SK-N-SH treated with all-trans-retinoic acid at 6 μM for 48 hours (cell line): ENCODE measurements at regions not wholly inside any gene's neighbourhood (a gene's known extent, or its start where the extent isn't known, plus 50 kb on each side); places are given as distances from the start of the nearest gene placed in this dataset.
"Not testable (repeated sequence)": the region's sequence is repeated elsewhere in the genome, so short reads cannot be mapped to it uniquely, and the experiment has no call there.

Experiments used
- ATAC-seq: fragments of 200-7000 bp; cut with Tn5 transposase; 3 replicates; pipeline ENCODE4 v1.9.1; 2020; ENCODE audit warnings: mild to moderate bottlenecking, moderate library complexity
- ARNTL ChIP-seq: fragments of 450-650 bp; formaldehyde crosslinking; IDR thresholded peaks from 2 replicates; pipeline ENCODE4 v1.5.0; 2020; ENCODE audit warnings: low read depth, mild to moderate bottlenecking, moderate library complexity, borderline replicate concordance
- BACH2 ChIP-seq: fragments of 250-450 bp; sonication (Bioruptor Pico); IDR thresholded peaks from 2 replicates; pipeline ENCODE4 v1.9.0; 2021; ENCODE audit warnings: mild to moderate bottlenecking, borderline replicate concordance
- CREB5 ChIP-seq: fragments of 250-450 bp; sonication (Bioruptor Pico); IDR thresholded peaks from 2 replicates; pipeline ENCODE4 v1.5.1; 2020; ENCODE audit warnings: low read depth, mild to moderate bottlenecking, moderate library complexity
- CSDC2 ChIP-seq: fragments of 250-450 bp; sonication (Bioruptor Pico); IDR thresholded peaks from 2 replicates; pipeline ENCODE4 v1.5.0; 2020; ENCODE audit warnings: mild to moderate bottlenecking, moderate library complexity
- CSRNP3 ChIP-seq: fragments of 250-450 bp; sonication (Bioruptor Pico); IDR thresholded peaks from 2 replicates; pipeline ENCODE4 v1.5.1; 2021; ENCODE audit warnings: mild to moderate bottlenecking, moderate library complexity
- ESRRG ChIP-seq: fragments of 250-450 bp; sonication (Bioruptor Pico); IDR thresholded peaks from 2 replicates; pipeline ENCODE4 v1.6.1; 2021; ENCODE audit warnings: mild to moderate bottlenecking
- PATZ1 ChIP-seq: fragments of 250-450 bp; sonication (Bioruptor Pico); IDR thresholded peaks from 2 replicates; pipeline ENCODE4 v1.8.0; 2020; ENCODE audit warnings: mild to moderate bottlenecking, moderate library complexity, borderline replicate concordance
- PPARA ChIP-seq: fragments of 250-450 bp; sonication (Bioruptor Pico); IDR thresholded peaks from 2 replicates; pipeline ENCODE4 v1.5.0; 2020; ENCODE audit warnings: mild to moderate bottlenecking, borderline replicate concordance
- TOX ChIP-seq: fragments of 250-450 bp; sonication (Bioruptor Pico); IDR thresholded peaks from 2 replicates; pipeline ENCODE4 v1.8.0; 2021; ENCODE audit warnings: mild to moderate bottlenecking, moderate library complexity, borderline replicate concordance
- TSHZ2 ChIP-seq: fragments of 250-450 bp; sonication (Bioruptor Pico); IDR thresholded peaks from 2 replicates; pipeline ENCODE4 v1.5.0; 2020; ENCODE audit warnings: mild to moderate bottlenecking, moderate library complexity
- ZC3H10 ChIP-seq: fragments of 250-450 bp; sonication (Bioruptor Pico); IDR thresholded peaks from 2 replicates; pipeline ENCODE4 v1.5.1; 2021; ENCODE audit warnings: mild to moderate bottlenecking, moderate library complexity
- ZFP3 ChIP-seq: fragments of 250-450 bp; sonication (Bioruptor Pico); IDR thresholded peaks from 2 replicates; pipeline ENCODE4 v1.5.0; 2020; ENCODE audit warnings: mild to moderate bottlenecking, moderate library complexity
- ZFP30 ChIP-seq: fragments of 450-650 bp; formaldehyde crosslinking; IDR thresholded peaks from 2 replicates; pipeline ENCODE4 v1.5.0; 2022; ENCODE audit warnings: mild to moderate bottlenecking, moderate library complexity
- ZNF70 ChIP-seq: fragments of 450-650 bp; formaldehyde crosslinking; IDR thresholded peaks from 2 replicates; pipeline ENCODE4 v1.5.0; 2020; ENCODE audit warnings: mild to moderate bottlenecking, moderate library complexity

GRCh38 chr10:4150676-4151075 is 365.7 kb upstream of the KLF6 start (continued):
- TF ChIP-seq PATZ1 (CRISPR knock-in tag), result no peak
- no peak for TF ChIP-seq CSRNP3
- no peak for TF ChIP-seq CSDC2 (CRISPR knock-in tag)
- no peak for TF ChIP-seq ZNF70

GRCh38 chr10:4149460-4149859 is 364.5 kb upstream of the KLF6 start:
- ATAC-seq, result not testable (repeated sequence)

- TF ChIP-seq PATZ1 (CRISPR knock-in tag) (no peak), ARNTL (no peak), PPARA (CRISPR knock-in tag) (no peak), CREB5 (CRISPR knock-in tag) (no peak), TOX (CRISPR knock-in tag) (no peak), BACH2 (CRISPR knock-in tag) (no peak), ZFP30 (CRISPR knock-in tag) (no peak), TSHZ2 (no peak), CSDC2 (CRISPR knock-in tag) (no peak), CSRNP3 (no peak), ESRRG (CRISPR knock-in tag) (no peak)
Observed at GRCh38 chr10:4147245-4147644, 362.2 kb upstream of the KLF6 start.

GRCh38 chr10:4144817-4145216 is 359.8 kb upstream of the KLF6 start:
- no peak for TF ChIP-seq ZFP30 (CRISPR knock-in tag)
- TF ChIP-seq PPARA (CRISPR knock-in tag), result no peak
- TF ChIP-seq ZFP3 (CRISPR knock-in tag), result no peak
- TF ChIP-seq CSRNP3, result no peak
- no peak for TF ChIP-seq ZC3H10 (CRISPR knock-in tag)
- TF ChIP-seq PATZ1 (CRISPR knock-in tag), result no peak
- TF ChIP-seq, all 23 proteins: peak for 0
- no peak for ATAC-seq

More at GRCh38 chr10:4147245-4147644, 362.2 kb upstream of the KLF6 start:
- ATAC-seq, result no peak
